ENCODE measurements at regions not wholly inside any gene's neighbourhood (a gene's known extent, or its start where the extent isn't known, plus 50 kb on each side); places are given as distances from the start of the nearest gene placed in this dataset.
"Not testable (repeated sequence)": the region's sequence is repeated elsewhere in the genome, so short reads cannot be mapped to it uniquely, and the experiment has no call there.

GRCh38 chr4:130035391-130035790 lies 939.4 kb downstream of the C4orf33 start:
- WGBS (ENCODE audit: low lambda C conversion rate, missing lambda C conversion rate) = 56% methylated on average over 1 of the region's 1 CpG
- no peak for DNase-seq (ENCODE audit: low spot score)
- TF ChIP-seq EZH2phosphoT487 (IDR thresholded peaks at IDR 0.05; ENCODE audit: low read depth, severe bottlenecking, unreplicated experiment) (no peak), EZH2 (IDR thresholded peaks at IDR 0.05; ENCODE audit: borderline replicate concordance) (no peak), CTCF (IDR thresholded peaks at IDR 0.05; ENCODE audit: poor library complexity) (no peak)

GRCh38 chr4:130037866-130038265 lies 941.9 kb downstream of the C4orf33 start:
- H3K27ac ChIP-seq; H2AFZ ChIP-seq; H3K27me3 ChIP-seq; H3K79me2 ChIP-seq; H4K20me1 ChIP-seq (ENCODE audit: insufficient read depth, poor library complexity, severe bottlenecking); H3K4me3 ChIP-seq; H3K36me3 ChIP-seq (replicated peaks; ENCODE audit: insufficient read depth, low read depth); H3K9me2 ChIP-seq (replicated peaks; ENCODE audit: insufficient read depth); H3K9me3 ChIP-seq (ENCODE audit: low read depth); H3K4me2 ChIP-seq; H3K4me1 ChIP-seq (ENCODE audit: insufficient read depth); DNase-seq (ENCODE audit: low spot score): not testable (repeated sequence)
- WGBS (ENCODE audit: low lambda C conversion rate, missing lambda C conversion rate) = 95% methylated on average over 13 of the region's 13 CpGs

More at GRCh38 chr4:130035391-130035790, 939.4 kb downstream of the C4orf33 start:
- no peaks in the 10 kb centered on the region for H4K20me1 ChIP-seq (ENCODE audit: insufficient read depth, poor library complexity, severe bottlenecking)
- no peaks in the 10 kb centered on the region for H3K79me2 ChIP-seq
- H3K9me3 ChIP-seq (ENCODE audit: low read depth) = no peaks in the 10 kb centered on the region
- H2AFZ ChIP-seq = no peak overlapping the region
- no peak overlapping the region for H3K4me3 ChIP-seq
- H3K27ac ChIP-seq = no peak overlapping the region
- H3K4me2 ChIP-seq = no peak overlapping the region
- H3K4me1 ChIP-seq (ENCODE audit: insufficient read depth) = peaks cover 4% of the 10 kb centered on the region
- H3K36me3 ChIP-seq (replicated peaks; ENCODE audit: insufficient read depth, low read depth) = no peaks in the 10 kb centered on the region
- no peaks in the 10 kb centered on the region for H3K27me3 ChIP-seq
- H3K9me2 ChIP-seq (replicated peaks; ENCODE audit: insufficient read depth) = no peaks in the 10 kb centered on the region

- not testable (repeated sequence) for H3K9me2 ChIP-seq (replicated peaks; ENCODE audit: insufficient read depth); H3K27ac ChIP-seq; H3K27me3 ChIP-seq; H3K79me2 ChIP-seq; H3K4me2 ChIP-seq; H3K9me3 ChIP-seq (ENCODE audit: low read depth); DNase-seq (ENCODE audit: low spot score); H2AFZ ChIP-seq; H3K4me3 ChIP-seq; H4K20me1 ChIP-seq (ENCODE audit: insufficient read depth, poor library complexity, severe bottlenecking); H3K4me1 ChIP-seq (ENCODE audit: insufficient read depth); H3K36me3 ChIP-seq (replicated peaks; ENCODE audit: insufficient read depth, low read depth)
- WGBS (ENCODE audit: low lambda C conversion rate, missing lambda C conversion rate) = 99% methylated on average over 8 of the region's 32 CpGs
Observed at GRCh38 chr4:130038540-130038939, 942.6 kb downstream of the C4orf33 start.

- no peak for TF ChIP-seq EZH2phosphoT487 (IDR thresholded peaks at IDR 0.05; ENCODE audit: low read depth, severe bottlenecking, unreplicated experiment)
- TF ChIP-seq EZH2 (IDR thresholded peaks at IDR 0.05; ENCODE audit: borderline replicate concordance) = no peak
Observed at GRCh38 chr4:130043732-130044160, 947.8 kb downstream of the C4orf33 start.

GRCh38 chr4:130044788-130045531 lies 949.0 kb downstream of the C4orf33 start:
- H3K4me2 ChIP-seq = no peak overlapping the region
- H2AFZ ChIP-seq = no peak overlapping the region
- H3K9me2 ChIP-seq (replicated peaks; ENCODE audit: insufficient read depth) = no peaks in the 10 kb centered on the region
- TF ChIP-seq CTCF (IDR thresholded peaks at IDR 0.05; ENCODE audit: poor library complexity) (no peak), EZH2 (IDR thresholded peaks at IDR 0.05; ENCODE audit: borderline replicate concordance) (no peak), EZH2phosphoT487 (IDR thresholded peaks at IDR 0.05; ENCODE audit: low read depth, severe bottlenecking, unreplicated experiment) (no peak)
- H3K9me3 ChIP-seq (ENCODE audit: low read depth) = no peaks in the 10 kb centered on the region
- no peak overlapping the region for H3K4me3 ChIP-seq
- no peak for DNase-seq (ENCODE audit: low spot score)
- no peaks in the 10 kb centered on the region for H3K27me3 ChIP-seq
- WGBS (ENCODE audit: low lambda C conversion rate, missing lambda C conversion rate) = 85% methylated on average over 3 of the region's 3 CpGs
- no peak overlapping the region for H3K27ac ChIP-seq
- H4K20me1 ChIP-seq (ENCODE audit: insufficient read depth, poor library complexity, severe bottlenecking) = no peaks in the 10 kb centered on the region
- peaks cover 5% of the 10 kb centered on the region for H3K4me1 ChIP-seq (ENCODE audit: insufficient read depth)
- no peaks in the 10 kb centered on the region for H3K36me3 ChIP-seq (replicated peaks; ENCODE audit: insufficient read depth, low read depth)
- H3K79me2 ChIP-seq = no peaks in the 10 kb centered on the region

More at GRCh38 chr4:130043732-130044160, 947.8 kb downstream of the C4orf33 start:
- WGBS (ENCODE audit: low lambda C conversion rate, missing lambda C conversion rate) = 4% methylated on average over 1 of the region's 1 CpG
- Histone ChIP-seq H4K20me1 (ENCODE audit: insufficient read depth, poor library complexity, severe bottlenecking) (no peaks in the 10 kb centered on the region), H3K36me3 (replicated peaks; ENCODE audit: insufficient read depth, low read depth) (no peaks in the 10 kb centered on the region), H3K9me3 (ENCODE audit: low read depth) (no peaks in the 10 kb centered on the region), H3K4me1 (ENCODE audit: insufficient read depth) (peaks cover 5% of the 10 kb centered on the region), H3K4me2 (peak overlapping the region; percentile 7), H3K79me2 (no peaks in the 10 kb centered on the region), H3K9me2 (replicated peaks; ENCODE audit: insufficient read depth) (no peaks in the 10 kb centered on the region), H2AFZ (no peak overlapping the region), H3K4me3 (no peak overlapping the region), H3K27me3 (no peaks in the 10 kb centered on the region), H3K27ac (peak overlapping the region; percentile 45)
- DNase-seq (ENCODE audit: low spot score) = peak; percentile 13

Data from hepatocyte (in vitro differentiated cells).